Kidney (tissue), 13 donors: ENCODE measurements at regions not wholly inside any gene's neighbourhood (a gene's known extent, or its start where the extent isn't known, plus 50 kb on each side); places are given as distances from the start of the nearest gene placed in this dataset.

Experiments
- DNase-seq, 5 donors: peaks; one replicate each; pipeline ENCODE4 v3.0.0-alpha.2; 2013 to 2020
- FAIRE-seq: peaks from 2 replicates; lab custom pipeline; 2012; peaks lifted over from hg19 to GRCh38; lab: Jason Lieb, UNC
- H3K27ac ChIP-seq, 2 donors: one replicate each; pipeline ENCODE4 v1.7.0; 2013; ENCODE audit warnings: low read depth in 2 of 2, low read length in 2 of 2, inconsistent platforms in 1 of 2
- H3K27me3 ChIP-seq: one replicate; pipeline ENCODE4 v1.7.1; 2013; ENCODE audit warnings: low read length, inconsistent platforms; ENCODE audit not compliant: control insufficient read depth, insufficient read depth
- H3K36me3 ChIP-seq, 3 donors: one replicate each; pipeline versions ENCODE4 v1.7.0 to v1.7.1; 2013; ENCODE audit warnings: low read length in 3 of 3, control low read depth in 1 of 3, inconsistent platforms in 1 of 3; ENCODE audit not compliant: insufficient read depth in 3 of 3, control insufficient read depth in 2 of 3
- H3K4me1 ChIP-seq, 3 donors: one replicate each; pipeline versions ENCODE4 v1.7.0 to v1.7.1; 2013; ENCODE audit warnings: low read length in 3 of 3, inconsistent platforms in 1 of 3, low read depth in 1 of 3; ENCODE audit not compliant: control insufficient read depth in 2 of 3, insufficient read depth in 2 of 3
- H3K4me3 ChIP-seq, 3 donors: one replicate each; pipeline versions ENCODE4 v1.7.0 to v1.8.1; 2013; ENCODE audit warnings: low read length in 3 of 3, control low read depth in 1 of 3, inconsistent platforms in 1 of 3
- H3K9ac ChIP-seq, 3 donors: one replicate each; pipeline versions ENCODE4 v1.7.0 to v1.7.1; 2013; ENCODE audit warnings: low read length in 3 of 3, control low read depth in 1 of 3, inconsistent platforms in 1 of 3
- H3K9me3 ChIP-seq, 3 donors: one replicate each; pipeline versions ENCODE4 v1.7.0 to v1.7.1; 2013; ENCODE audit warnings: low read length in 3 of 3, control low read depth in 1 of 3, inconsistent platforms in 1 of 3; ENCODE audit not compliant: control insufficient read depth in 2 of 3, insufficient read depth in 1 of 3
- intact Hi-C: fragments of 100-400 bp; cut with DNase I; formaldehyde crosslinking; loops from one replicate; pipeline ENCODE4 v1.11.1; 2022
- TF ChIP-seq, protein P1 (sequence below): IDR thresholded peaks from 3 replicates; pipeline ENCODE4 v1.5.1; 2012; ENCODE audit warnings: mild to moderate bottlenecking, moderate library complexity, borderline replicate concordance; ENCODE audit not compliant: insufficient read depth; ENCODE audit errors: extremely low read depth
- donor health status: control.
- donor health status: control.
- donor health status: control.
- donor health status: control.
- donor health status: control.
- donor health status: DM: yes; HTN: yes; CAD: no.
- donor health status: Normal renal cell carcinoma (clear cell type).

DNA sequence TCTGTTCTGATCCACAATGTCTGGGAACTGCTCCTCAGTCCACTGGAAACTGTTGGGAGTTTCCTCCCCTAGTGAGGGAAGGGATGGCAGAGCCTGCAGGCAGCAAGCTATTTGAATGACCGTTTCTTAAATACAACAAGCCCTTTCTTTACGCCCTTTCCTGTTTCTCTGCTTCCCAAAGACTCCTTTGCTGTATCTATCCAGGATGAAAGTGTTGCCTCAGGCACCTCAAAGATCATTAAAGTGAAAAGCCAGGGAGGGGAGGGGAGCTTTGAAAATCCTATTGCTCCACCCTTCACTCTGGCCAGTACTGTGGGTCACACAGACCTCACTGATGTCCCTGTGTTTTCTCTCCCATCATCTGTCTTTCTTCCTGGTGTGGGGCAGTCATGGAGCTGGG lies 213.1 kb downstream of the RNF144B start:
- H3K36me3 ChIP-seq: no peaks in the 10 kb centered on the region
- no peak overlapping the region for H3K9ac ChIP-seq
- no peaks in the 10 kb centered on the region for H3K4me1 ChIP-seq
- no peaks in the 10 kb centered on the region for H3K9me3 ChIP-seq
- no peak overlapping the region for H3K27ac ChIP-seq
- H3K4me3 ChIP-seq: no peak overlapping the region
- intact Hi-C loops: no loop called here
- no peak for FAIRE-seq
- TF ChIP-seq, protein P1, sequence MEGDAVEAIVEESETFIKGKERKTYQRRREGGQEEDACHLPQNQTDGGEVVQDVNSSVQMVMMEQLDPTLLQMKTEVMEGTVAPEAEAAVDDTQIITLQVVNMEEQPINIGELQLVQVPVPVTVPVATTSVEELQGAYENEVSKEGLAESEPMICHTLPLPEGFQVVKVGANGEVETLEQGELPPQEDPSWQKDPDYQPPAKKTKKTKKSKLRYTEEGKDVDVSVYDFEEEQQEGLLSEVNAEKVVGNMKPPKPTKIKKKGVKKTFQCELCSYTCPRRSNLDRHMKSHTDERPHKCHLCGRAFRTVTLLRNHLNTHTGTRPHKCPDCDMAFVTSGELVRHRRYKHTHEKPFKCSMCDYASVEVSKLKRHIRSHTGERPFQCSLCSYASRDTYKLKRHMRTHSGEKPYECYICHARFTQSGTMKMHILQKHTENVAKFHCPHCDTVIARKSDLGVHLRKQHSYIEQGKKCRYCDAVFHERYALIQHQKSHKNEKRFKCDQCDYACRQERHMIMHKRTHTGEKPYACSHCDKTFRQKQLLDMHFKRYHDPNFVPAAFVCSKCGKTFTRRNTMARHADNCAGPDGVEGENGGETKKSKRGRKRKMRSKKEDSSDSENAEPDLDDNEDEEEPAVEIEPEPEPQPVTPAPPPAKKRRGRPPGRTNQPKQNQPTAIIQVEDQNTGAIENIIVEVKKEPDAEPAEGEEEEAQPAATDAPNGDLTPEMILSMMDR: no peak
- H3K27me3 ChIP-seq: no peaks in the 10 kb centered on the region
- DNase-seq: no peak

DNA sequence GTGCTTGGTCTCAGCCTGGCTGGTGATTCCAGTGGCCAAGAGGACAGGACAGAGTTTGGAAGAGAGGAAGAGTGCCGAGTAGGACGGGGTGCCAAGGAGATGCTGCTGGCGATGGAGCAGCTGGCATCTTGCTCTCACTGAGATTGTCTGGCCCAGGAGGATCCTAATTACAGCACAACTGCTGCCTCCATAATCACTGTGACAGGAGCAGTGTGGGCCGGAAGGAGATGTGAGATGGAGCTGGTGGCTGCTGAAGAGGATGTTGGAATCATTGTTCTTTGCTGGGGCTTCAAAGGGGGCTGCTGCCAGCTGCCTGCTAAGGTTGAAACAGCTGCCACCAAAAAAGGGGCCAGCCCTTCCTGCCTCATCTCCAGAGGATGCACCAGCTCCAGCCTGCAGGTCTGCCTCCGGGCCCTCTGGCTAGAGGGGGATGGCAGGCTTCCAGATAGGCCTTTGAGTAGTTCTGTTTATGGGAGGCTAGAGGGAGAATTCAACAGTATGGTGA lies 214.4 kb downstream of the RNF144B start:
- Histone ChIP-seq H3K9me3 (no peaks in the 10 kb centered on the region), H3K36me3 (no peaks in the 10 kb centered on the region), H3K4me1 (no peaks in the 10 kb centered on the region), H3K27me3 (no peaks in the 10 kb centered on the region), H3K27ac (no peak overlapping the region), H3K4me3 (no peak overlapping the region), H3K9ac (no peak overlapping the region)
- no peak for FAIRE-seq
- no peak for DNase-seq
- intact Hi-C loops: no loop called here
- TF ChIP-seq, protein P1: no peak

DNA sequence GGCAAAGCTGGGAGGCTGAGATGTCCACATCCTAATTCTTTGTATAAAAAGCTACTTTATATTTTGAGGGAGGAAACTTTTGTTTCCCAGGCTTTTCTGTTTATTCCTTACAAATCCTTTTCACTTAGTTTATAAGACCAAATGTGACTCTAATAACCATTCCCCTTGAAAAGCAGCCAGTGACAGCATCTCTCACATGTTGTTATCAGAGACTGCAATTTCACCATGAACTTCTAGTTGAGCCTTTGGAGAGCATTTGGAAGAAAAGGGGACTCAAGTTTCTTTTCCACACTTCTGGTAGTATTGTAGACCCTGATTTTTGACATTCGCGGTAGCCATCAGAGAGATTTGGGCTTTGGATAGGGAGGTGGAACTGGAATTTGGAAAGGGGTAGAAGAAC lies 215.8 kb downstream of the RNF144B start:
- H3K4me3 ChIP-seq: no peak overlapping the region
- H3K9ac ChIP-seq: no peak overlapping the region
- no peaks in the 10 kb centered on the region for H3K4me1 ChIP-seq
- DNase-seq (no peak), FAIRE-seq (no peak)
- H3K27ac ChIP-seq: no peak overlapping the region
- H3K36me3 ChIP-seq: no peaks in the 10 kb centered on the region
- no peaks in the 10 kb centered on the region for H3K27me3 ChIP-seq
- intact Hi-C loops: no loop called here
- no peaks in the 10 kb centered on the region for H3K9me3 ChIP-seq
- TF ChIP-seq, protein P1: no peak

DNA sequence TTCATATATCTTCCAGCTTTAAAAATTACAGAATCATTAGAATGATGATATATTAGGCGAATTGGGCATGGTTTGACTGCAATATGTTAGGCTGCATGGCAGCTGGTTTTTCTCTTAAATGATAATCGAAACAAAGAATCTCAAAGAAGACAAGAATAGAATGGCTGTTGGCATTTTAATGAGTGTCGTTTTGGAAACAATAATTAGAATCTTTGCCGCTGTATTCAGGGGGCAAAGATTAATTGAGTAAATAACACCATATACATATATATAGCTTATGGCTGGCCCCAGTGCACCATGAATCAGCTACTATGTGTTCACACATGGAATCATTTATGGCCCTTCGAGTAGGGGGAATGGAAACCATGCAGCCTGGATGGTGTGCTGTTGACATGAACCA lies 216.2 kb downstream of the RNF144B start:
- Histone ChIP-seq H3K27me3 (no peaks in the 10 kb centered on the region), H3K9ac (no peak overlapping the region), H3K4me3 (no peak overlapping the region), H3K36me3 (no peaks in the 10 kb centered on the region), H3K9me3 (peaks cover 0 to 1% (median 0%) of the 10 kb centered on the region in 3 donors), H3K4me1 (no peaks in the 10 kb centered on the region), H3K27ac (no peak overlapping the region)
- TF ChIP-seq, protein P1: no peak
- intact Hi-C loops: no loop called here
- no peak for DNase-seq
- no peak for FAIRE-seq
